Neural cell (in vitro differentiated cells): ENCODE measurements at regions not wholly inside any gene's neighbourhood (a gene's known extent, or its start where the extent isn't known, plus 50 kb on each side); places are given as distances from the start of the nearest gene placed in this dataset.

Experiments used
- H2AFZ ChIP-seq: fragments of 200-600, 300-800 bp; sonication (generic), shearing (Covaris generic); 2 replicates; pipeline ENCODE4 v1.6.0; 2014; ENCODE audit warnings: low read depth, mild to moderate bottlenecking, antibody characterized with exemption, low read length, moderate library complexity
- H3F3A ChIP-seq: fragments of 200-600 bp; shearing (Covaris generic); 2 replicates; pipeline ENCODE4 v1.6.1; 2016; ENCODE audit warnings: mild to moderate bottlenecking, moderate library complexity, mixed read lengths, antibody characterized with exemption, low read length; ENCODE audit not compliant: insufficient read depth, poor library complexity, severe bottlenecking
- H3K27ac ChIP-seq: fragments of 200-600, 300-800 bp; sonication (generic), shearing (Covaris generic); 2 replicates; pipeline ENCODE4 v1.5.1; 2014; ENCODE audit warnings: mild to moderate bottlenecking, low read length, moderate library complexity
- H3K27me3 ChIP-seq: fragments of 300-800, 200-600 bp; sonication (generic), shearing (Covaris generic); 2 replicates; pipeline ENCODE4 v1.6.0; 2014; ENCODE audit warnings: mild to moderate bottlenecking, low read depth, low read length, moderate library complexity; ENCODE audit not compliant: insufficient read depth
- H3K36me3 ChIP-seq: fragments of 300-800, 200-600 bp; sonication (generic), shearing (Covaris generic); 2 replicates; pipeline ENCODE4 v1.5.1; 2014; ENCODE audit warnings: mild to moderate bottlenecking, antibody characterized with exemption, low read length, moderate library complexity; ENCODE audit not compliant: insufficient read depth
- H3K4me2 ChIP-seq: fragments of 300-800, 200-600 bp; sonication (generic), shearing (Covaris generic); 2 replicates; pipeline ENCODE4 v1.6.0; 2014; ENCODE audit warnings: mild to moderate bottlenecking, low read length
- H3K4me3 ChIP-seq: fragments of 300-800, 200-600 bp; sonication (generic), shearing (Covaris generic); 2 replicates; pipeline ENCODE4 v1.5.1; 2014; ENCODE audit warnings: mild to moderate bottlenecking, low read length, moderate library complexity
- H3K79me2 ChIP-seq: fragments of 200-600 bp; shearing (Covaris generic); replicated peaks from 2 replicates; pipeline ENCODE4 v1.6.0; 2014; ENCODE audit warnings: mild to moderate bottlenecking, low read length, moderate library complexity; ENCODE audit not compliant: insufficient read depth
- H3K9ac ChIP-seq: fragments of 300-800, 200-600 bp; sonication (generic), shearing (Covaris generic); 2 replicates; pipeline ENCODE4 v1.6.1; 2016; ENCODE audit warnings: mild to moderate bottlenecking, low read length, mixed read lengths
- H3K9me2 ChIP-seq: fragments of 200-600 bp; shearing (Covaris generic); 2 replicates; pipeline ENCODE4 v1.6.1; 2016; ENCODE audit warnings: mild to moderate bottlenecking, low read length, mixed read lengths; ENCODE audit not compliant: insufficient read depth
- H3K9me3 ChIP-seq: fragments of 200-600, 300-800 bp; sonication (generic), shearing (Covaris generic); 2 replicates; pipeline ENCODE4 v1.6.1; 2016; ENCODE audit warnings: mild to moderate bottlenecking, mixed run types, low read length, moderate library complexity, mixed read lengths
- H4K20me1 ChIP-seq: fragments of 200-600 bp; shearing (Covaris generic); 2 replicates; pipeline ENCODE4 v1.6.1; 2016; ENCODE audit warnings: mild to moderate bottlenecking, mixed run types; ENCODE audit not compliant: insufficient read depth
- EP300 ChIP-seq: fragments of 450-650 bp; conservative IDR thresholded peaks from 2 replicates; pipeline ENCODE4 v1.6.1; 2014; ENCODE audit warnings: antibody characterized with exemption, mild to moderate bottlenecking, moderate library complexity; ENCODE audit not compliant: poor library complexity, severe bottlenecking
- EZH2 ChIP-seq: fragments of 200-600, 300-800 bp; shearing (Covaris generic), sonication (generic); IDR thresholded peaks from 2 replicates; pipeline ENCODE4 v1.6.1; 2014; ENCODE audit warnings: antibody characterized with exemption, low read length, borderline replicate concordance, mild to moderate bottlenecking; ENCODE audit not compliant: insufficient read depth, poor library complexity, severe bottlenecking
- MXI1 ChIP-seq: fragments of 450-650 bp; conservative IDR thresholded peaks from 2 replicates; pipeline ENCODE4 v1.6.1; 2014; ENCODE audit warnings: antibody characterized with exemption, mild to moderate bottlenecking; ENCODE audit not compliant: poor library complexity, severe bottlenecking
- RAD21 ChIP-seq: fragments of 450-650 bp; conservative IDR thresholded peaks from 2 replicates; pipeline ENCODE4 v1.6.1; 2014; ENCODE audit warnings: antibody characterized with exemption, mild to moderate bottlenecking, moderate library complexity
- SMC3 ChIP-seq: fragments of 450-650 bp; conservative IDR thresholded peaks from 2 replicates; pipeline ENCODE4 v1.6.1; 2014; ENCODE audit warnings: antibody characterized with exemption, mild to moderate bottlenecking, moderate library complexity; ENCODE audit not compliant: poor library complexity
- TAF1 ChIP-seq: IDR thresholded peaks from 2 replicates; pipeline ENCODE4 v1.6.1; 2012; ENCODE audit warnings: low read depth
- TF ChIP-seq, protein P1 (sequence below): fragments of 450-650 bp; IDR thresholded peaks from 2 replicates; pipeline ENCODE4 v1.5.1; 2014; ENCODE audit warnings: antibody characterized with exemption, mild to moderate bottlenecking, moderate library complexity; ENCODE audit not compliant: poor library complexity, severe bottlenecking
- TF ChIP-seq, protein P2 (sequence below): IDR thresholded peaks from 2 replicates; pipeline ENCODE4 v1.6.1; 2012; ENCODE audit warnings: borderline replicate concordance

DNA sequence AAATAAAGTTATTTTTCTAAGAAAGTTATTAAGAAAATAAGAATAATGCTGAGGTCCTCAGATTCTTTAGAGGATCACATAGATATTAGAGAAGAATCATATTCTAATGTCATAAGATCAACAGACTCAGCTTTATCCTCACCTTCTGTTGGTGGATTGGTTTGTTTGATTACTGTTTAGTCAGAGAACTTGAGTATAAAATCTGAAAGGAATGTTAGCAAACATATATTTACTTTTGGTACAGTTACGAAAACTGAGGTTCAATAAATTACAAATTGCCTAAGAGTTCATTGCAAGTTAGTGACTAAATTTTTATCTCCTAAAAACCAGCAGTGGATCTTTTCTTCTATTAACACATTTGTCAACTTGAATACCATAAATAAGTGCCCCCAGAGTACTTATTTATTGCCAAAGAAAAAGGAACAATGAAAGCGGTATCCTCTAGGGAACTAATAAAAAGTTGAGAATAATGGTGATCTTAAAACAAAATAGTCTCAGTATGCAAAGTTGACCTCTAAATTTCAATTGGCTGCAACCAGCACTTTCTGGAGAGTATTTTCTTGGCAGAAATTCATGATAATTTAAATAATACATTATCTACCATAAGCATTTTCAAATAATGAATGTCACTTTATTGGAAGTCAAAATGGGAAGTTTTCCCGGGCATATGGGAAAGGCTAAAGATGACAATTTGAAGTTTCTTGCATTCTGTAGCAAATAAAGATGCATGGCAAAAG, 296.8 kb downstream of the OTOL1 start:
- Histone ChIP-seq H3K79me2 (no peaks in the 10 kb centered on the region), H3K27ac (no peak overlapping the region), H3K9ac (no peak overlapping the region), H4K20me1 (no peaks in the 10 kb centered on the region), H3K27me3 (no peaks in the 10 kb centered on the region), H3K9me2 (no peaks in the 10 kb centered on the region), H3F3A (no peaks in the 10 kb centered on the region), H3K9me3 (no peaks in the 10 kb centered on the region), H2AFZ (no peak overlapping the region), H3K4me3 (no peak overlapping the region), H3K36me3 (no peaks in the 10 kb centered on the region), H3K4me2 (no peak overlapping the region)
- TF ChIP-seq, protein P1, sequence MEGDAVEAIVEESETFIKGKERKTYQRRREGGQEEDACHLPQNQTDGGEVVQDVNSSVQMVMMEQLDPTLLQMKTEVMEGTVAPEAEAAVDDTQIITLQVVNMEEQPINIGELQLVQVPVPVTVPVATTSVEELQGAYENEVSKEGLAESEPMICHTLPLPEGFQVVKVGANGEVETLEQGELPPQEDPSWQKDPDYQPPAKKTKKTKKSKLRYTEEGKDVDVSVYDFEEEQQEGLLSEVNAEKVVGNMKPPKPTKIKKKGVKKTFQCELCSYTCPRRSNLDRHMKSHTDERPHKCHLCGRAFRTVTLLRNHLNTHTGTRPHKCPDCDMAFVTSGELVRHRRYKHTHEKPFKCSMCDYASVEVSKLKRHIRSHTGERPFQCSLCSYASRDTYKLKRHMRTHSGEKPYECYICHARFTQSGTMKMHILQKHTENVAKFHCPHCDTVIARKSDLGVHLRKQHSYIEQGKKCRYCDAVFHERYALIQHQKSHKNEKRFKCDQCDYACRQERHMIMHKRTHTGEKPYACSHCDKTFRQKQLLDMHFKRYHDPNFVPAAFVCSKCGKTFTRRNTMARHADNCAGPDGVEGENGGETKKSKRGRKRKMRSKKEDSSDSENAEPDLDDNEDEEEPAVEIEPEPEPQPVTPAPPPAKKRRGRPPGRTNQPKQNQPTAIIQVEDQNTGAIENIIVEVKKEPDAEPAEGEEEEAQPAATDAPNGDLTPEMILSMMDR, result no peak
- TF ChIP-seq MXI1, result no peak
- no peak for TF ChIP-seq TAF1
- TF ChIP-seq EZH2, result no peak
- TF ChIP-seq SMC3, result no peak
- TF ChIP-seq RAD21, result no peak
- TF ChIP-seq EP300, result no peak
- TF ChIP-seq, protein P2, sequence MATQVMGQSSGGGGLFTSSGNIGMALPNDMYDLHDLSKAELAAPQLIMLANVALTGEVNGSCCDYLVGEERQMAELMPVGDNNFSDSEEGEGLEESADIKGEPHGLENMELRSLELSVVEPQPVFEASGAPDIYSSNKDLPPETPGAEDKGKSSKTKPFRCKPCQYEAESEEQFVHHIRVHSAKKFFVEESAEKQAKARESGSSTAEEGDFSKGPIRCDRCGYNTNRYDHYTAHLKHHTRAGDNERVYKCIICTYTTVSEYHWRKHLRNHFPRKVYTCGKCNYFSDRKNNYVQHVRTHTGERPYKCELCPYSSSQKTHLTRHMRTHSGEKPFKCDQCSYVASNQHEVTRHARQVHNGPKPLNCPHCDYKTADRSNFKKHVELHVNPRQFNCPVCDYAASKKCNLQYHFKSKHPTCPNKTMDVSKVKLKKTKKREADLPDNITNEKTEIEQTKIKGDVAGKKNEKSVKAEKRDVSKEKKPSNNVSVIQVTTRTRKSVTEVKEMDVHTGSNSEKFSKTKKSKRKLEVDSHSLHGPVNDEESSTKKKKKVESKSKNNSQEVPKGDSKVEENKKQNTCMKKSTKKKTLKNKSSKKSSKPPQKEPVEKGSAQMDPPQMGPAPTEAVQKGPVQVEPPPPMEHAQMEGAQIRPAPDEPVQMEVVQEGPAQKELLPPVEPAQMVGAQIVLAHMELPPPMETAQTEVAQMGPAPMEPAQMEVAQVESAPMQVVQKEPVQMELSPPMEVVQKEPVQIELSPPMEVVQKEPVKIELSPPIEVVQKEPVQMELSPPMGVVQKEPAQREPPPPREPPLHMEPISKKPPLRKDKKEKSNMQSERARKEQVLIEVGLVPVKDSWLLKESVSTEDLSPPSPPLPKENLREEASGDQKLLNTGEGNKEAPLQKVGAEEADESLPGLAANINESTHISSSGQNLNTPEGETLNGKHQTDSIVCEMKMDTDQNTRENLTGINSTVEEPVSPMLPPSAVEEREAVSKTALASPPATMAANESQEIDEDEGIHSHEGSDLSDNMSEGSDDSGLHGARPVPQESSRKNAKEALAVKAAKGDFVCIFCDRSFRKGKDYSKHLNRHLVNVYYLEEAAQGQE, result no peak

DNA sequence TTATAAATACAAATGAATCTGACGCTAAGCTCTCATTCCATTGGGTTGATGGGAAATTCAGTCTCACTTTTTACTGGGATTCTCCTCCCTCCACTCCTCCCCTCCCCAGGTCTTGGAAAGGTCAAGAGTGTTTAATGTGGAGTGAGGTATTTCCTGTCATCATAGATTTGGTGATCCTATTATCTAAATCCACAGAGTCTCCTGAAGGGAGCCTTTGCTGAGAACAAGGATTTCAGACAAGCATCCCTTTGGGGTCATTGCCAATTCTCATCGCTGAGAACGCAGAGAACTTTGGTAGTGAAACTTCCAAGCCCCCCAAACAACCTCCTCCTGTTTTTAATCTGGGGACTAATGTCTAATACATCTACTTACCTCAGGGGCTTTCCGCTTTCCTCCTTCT, 297.9 kb downstream of the OTOL1 start:
- Histone ChIP-seq H3K79me2 (no peaks in the 10 kb centered on the region), H3K36me3 (no peaks in the 10 kb centered on the region), H2AFZ (no peak overlapping the region), H3F3A (no peaks in the 10 kb centered on the region), H3K4me3 (no peak overlapping the region), H3K9me2 (no peaks in the 10 kb centered on the region), H3K9ac (no peak overlapping the region), H3K27me3 (no peaks in the 10 kb centered on the region), H4K20me1 (no peaks in the 10 kb centered on the region), H3K27ac (no peak overlapping the region), H3K4me2 (no peak overlapping the region), H3K9me3 (no peaks in the 10 kb centered on the region)
- TF ChIP-seq EP300 (no peak), EZH2 (no peak)
